Heart left ventricle (tissue), 13 donors: ENCODE measurements at regions not wholly inside any gene's neighbourhood (a gene's known extent, or its start where the extent isn't known, plus 50 kb on each side); places are given as distances from the start of the nearest gene placed in this dataset.
A peak's percentile ranks its signal among the peaks of the same experiment; 100 is the strongest.

Experiments
- POLR2A ChIP-seq, 2 donors: fragments of 450-650 bp; IDR thresholded peaks; one replicate each; pipeline ENCODE4 v1.6.1; 2017; ENCODE audit warnings: antibody characterized with exemption in 2 of 2, mild to moderate bottlenecking in 2 of 2, moderate library complexity in 2 of 2
- TF ChIP-seq, protein P1 (sequence below), 12 donors: fragments of 200-600 bp; sonication (generic) in 4 of 12; IDR thresholded peaks; one replicate each; pipeline versions ENCODE4 v1.5.0 to v1.8.0; 2018 to 2022; ENCODE audit warnings: antibody characterized with exemption in 12 of 12, mild to moderate bottlenecking in 5 of 12
- donor health status: ischemic (EF 13 %, LVEDD 7.1; RV severe dilation, severe dysfunction).
- donor health status: DM: no; HTN: yes; CAD: no.
- donor health status: DM: no; HTN: no; CAD: no.
- donor health status: ischemic (EF 25% LVEDD 6.9; RV normal size, moderate dysfunction).
- donor health status: ischemic (EF 25% LVEDD 5.7; RV mildly dilated, moderate dysfunction).
- donor health status: ischemic (EF 35%, LVEDD 5.7; RV mildly dilated, moderate dysfunction).
- donor health status: nonischemic (EF 11% LVEDD 7.7; RV severe dilation, severe dysfunction).
- donor health status: DM: yes; HTN: yes; CAD: no.
- donor health status: PGD.
- donor health status: ischemic (EF 29% LVEDD 5.4; RV normal size, mild dysfunction).
- donor health status: nonischemic (EF 23%, LVEDD 6.1; RV moderate dilation, normal function).

DNA sequence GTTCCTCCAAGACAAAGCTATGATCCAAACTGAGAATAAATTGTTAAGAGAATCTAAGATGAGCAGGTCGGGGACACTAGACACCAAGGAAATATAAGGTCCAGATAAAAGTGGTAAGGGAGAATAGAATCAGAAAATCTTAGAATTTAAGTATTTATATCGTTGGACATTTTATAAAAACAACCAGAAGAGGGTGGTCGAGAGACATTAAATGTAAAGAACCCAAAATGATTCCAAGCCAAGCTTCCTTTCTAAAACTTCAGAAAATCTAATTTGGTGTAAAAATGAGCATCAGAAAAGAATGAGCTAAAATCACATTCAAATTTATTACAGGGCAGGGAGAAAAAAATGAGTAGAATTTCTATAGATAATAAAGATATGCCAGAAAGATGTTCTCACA is 97.8 kb upstream of the OGFRL1 start:
- TF ChIP-seq POLR2A (IDR thresholded peaks at IDR 0.05), result no peak
- TF ChIP-seq, protein P1, sequence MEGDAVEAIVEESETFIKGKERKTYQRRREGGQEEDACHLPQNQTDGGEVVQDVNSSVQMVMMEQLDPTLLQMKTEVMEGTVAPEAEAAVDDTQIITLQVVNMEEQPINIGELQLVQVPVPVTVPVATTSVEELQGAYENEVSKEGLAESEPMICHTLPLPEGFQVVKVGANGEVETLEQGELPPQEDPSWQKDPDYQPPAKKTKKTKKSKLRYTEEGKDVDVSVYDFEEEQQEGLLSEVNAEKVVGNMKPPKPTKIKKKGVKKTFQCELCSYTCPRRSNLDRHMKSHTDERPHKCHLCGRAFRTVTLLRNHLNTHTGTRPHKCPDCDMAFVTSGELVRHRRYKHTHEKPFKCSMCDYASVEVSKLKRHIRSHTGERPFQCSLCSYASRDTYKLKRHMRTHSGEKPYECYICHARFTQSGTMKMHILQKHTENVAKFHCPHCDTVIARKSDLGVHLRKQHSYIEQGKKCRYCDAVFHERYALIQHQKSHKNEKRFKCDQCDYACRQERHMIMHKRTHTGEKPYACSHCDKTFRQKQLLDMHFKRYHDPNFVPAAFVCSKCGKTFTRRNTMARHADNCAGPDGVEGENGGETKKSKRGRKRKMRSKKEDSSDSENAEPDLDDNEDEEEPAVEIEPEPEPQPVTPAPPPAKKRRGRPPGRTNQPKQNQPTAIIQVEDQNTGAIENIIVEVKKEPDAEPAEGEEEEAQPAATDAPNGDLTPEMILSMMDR (IDR thresholded peaks at IDR 0.05), result peak in 11 of 12 donors; percentile 35 to 58 (median 43)
